ENCODE measurements at regions not wholly inside any gene's neighbourhood (a gene's known extent, or its start where the extent isn't known, plus 50 kb on each side); places are given as distances from the start of the nearest gene placed in this dataset.

- H3K9me3 ChIP-seq (replicated peaks in 1 of 2; ENCODE audit: control insufficient read depth in 1 of 2, insufficient read depth in 1 of 2, low read length in 2 of 2) = no peaks in the 10 kb centered on the region
- no peak overlapping the region for H2AFZ ChIP-seq (ENCODE audit: insufficient read depth, low read depth, low read length, poor library complexity, severe bottlenecking)
- H3K4me1 ChIP-seq (ENCODE audit: control insufficient read depth in 1 of 2, insufficient read depth in 2 of 2, low read length in 2 of 2) = no peaks in the 10 kb centered on the region
- TF ChIP-seq CTCF (IDR thresholded peaks at IDR 0.05) = no peak
- H3K79me2 ChIP-seq (ENCODE audit: insufficient read depth, low read length) = no peaks in the 10 kb centered on the region
- Mint-ChIP-seq H3K4me3 (no peak overlapping the region), H3K36me3 (no peaks in the 10 kb centered on the region), H3K4me1 (no peaks in the 10 kb centered on the region), H3K27me3 (ENCODE audit: low read depth in 3 of 3) (peaks cover 0 to 4% (median 2%) of the 10 kb centered on the region in 3 donors), H3K27ac (no peak overlapping the region), H3K9me3 (peaks cover 0 to 1% (median 0%) of the 10 kb centered on the region in 7 donors)
- H3K27me3 ChIP-seq (ENCODE audit: control insufficient read depth in 2 of 2, insufficient read depth in 2 of 2, low read length in 2 of 2) = no peaks in the 10 kb centered on the region
- H3K36me3 ChIP-seq (replicated peaks in 1 of 2; ENCODE audit: control insufficient read depth in 1 of 2, insufficient read depth in 2 of 2, low read length in 2 of 2) = no peaks in the 10 kb centered on the region
- intact Hi-C loops (cut with micrococcal nuclease) = no loop called here
- no peak overlapping the region for H3K27ac ChIP-seq (ENCODE audit: low read depth in 1 of 2, low read length in 2 of 2)
- DNase-seq = no peak
- H4K20me1 ChIP-seq (ENCODE audit: insufficient read depth, low read length) = no peaks in the 10 kb centered on the region
- WGBS (ENCODE audit: insufficient coverage) = 100% methylated on average over 2 of the region's 4 CpGs
- H3K9ac ChIP-seq (ENCODE audit: insufficient read depth, low read length, poor library complexity, severe bottlenecking) = no peak overlapping the region
- H3K4me3 ChIP-seq (replicated peaks in 1 of 3; ENCODE audit: low read depth in 2 of 3, low read length in 3 of 3) = no peak overlapping the region
- H3K4me2 ChIP-seq (replicated peaks; ENCODE audit: extremely low read depth, low read length, poor library complexity, severe bottlenecking) = no peak overlapping the region
Measured at GRCh38 chr9:120099065-120099464, 480.9 kb downstream of the CDK5RAP2 start.

- Histone ChIP-seq H2AFZ (ENCODE audit: insufficient read depth, low read depth, low read length, poor library complexity, severe bottlenecking) (no peak overlapping the region), H3K27me3 (ENCODE audit: control insufficient read depth in 2 of 2, insufficient read depth in 2 of 2, low read length in 2 of 2) (no peaks in the 10 kb centered on the region), H3K9me3 (replicated peaks in 1 of 2; ENCODE audit: control insufficient read depth in 1 of 2, insufficient read depth in 1 of 2, low read length in 2 of 2) (no peaks in the 10 kb centered on the region), H4K20me1 (ENCODE audit: insufficient read depth, low read length) (no peaks in the 10 kb centered on the region), H3K79me2 (ENCODE audit: insufficient read depth, low read length) (no peaks in the 10 kb centered on the region), H3K9ac (ENCODE audit: insufficient read depth, low read length, poor library complexity, severe bottlenecking) (no peak overlapping the region), H3K4me2 (replicated peaks; ENCODE audit: extremely low read depth, low read length, poor library complexity, severe bottlenecking) (no peak overlapping the region), H3K36me3 (replicated peaks in 1 of 2; ENCODE audit: control insufficient read depth in 1 of 2, insufficient read depth in 2 of 2, low read length in 2 of 2) (no peaks in the 10 kb centered on the region), H3K4me1 (ENCODE audit: control insufficient read depth in 1 of 2, insufficient read depth in 2 of 2, low read length in 2 of 2) (no peaks in the 10 kb centered on the region), H3K27ac (ENCODE audit: low read depth in 1 of 2, low read length in 2 of 2) (no peak overlapping the region), H3K4me3 (replicated peaks in 1 of 3; ENCODE audit: low read depth in 2 of 3, low read length in 3 of 3) (no peak overlapping the region)
- no peak for TF ChIP-seq CTCF (IDR thresholded peaks at IDR 0.05)
- Mint-ChIP-seq H3K36me3 (no peaks in the 10 kb centered on the region), H3K27ac (no peak overlapping the region), H3K4me3 (no peak overlapping the region), H3K4me1 (no peaks in the 10 kb centered on the region), H3K27me3 (ENCODE audit: low read depth in 3 of 3) (peaks cover 0 to 4% (median 2%) of the 10 kb centered on the region in 3 donors), H3K9me3 (peaks cover 0 to 1% (median 0%) of the 10 kb centered on the region in 7 donors)
- 55% methylated on average over 3 of the region's 6 CpGs for WGBS (ENCODE audit: insufficient coverage)
- DNase-seq = no peak
- intact Hi-C loops (cut with micrococcal nuclease) = no loop called here
Measured at GRCh38 chr9:120098584-120098983, 481.4 kb downstream of the CDK5RAP2 start.

All from CD14-positive monocyte (primary cell).